GM19438 (cell line): ENCODE measurements at regions not wholly inside any gene's neighbourhood (a gene's known extent, or its start where the extent isn't known, plus 50 kb on each side); places are given as distances from the start of the nearest gene placed in this dataset.

Experiments
- ATAC-seq: cut with Tn5 transposase; IDR thresholded peaks from one replicate; pipeline ENCODE4 v1.9.1; 2021; ENCODE audit warnings: low read depth; ENCODE audit not compliant: unreplicated experiment

GRCh38 chrX:22648281-22648680, 351.5 kb upstream of the DDX53 start:
- no peak for ATAC-seq

DNA sequence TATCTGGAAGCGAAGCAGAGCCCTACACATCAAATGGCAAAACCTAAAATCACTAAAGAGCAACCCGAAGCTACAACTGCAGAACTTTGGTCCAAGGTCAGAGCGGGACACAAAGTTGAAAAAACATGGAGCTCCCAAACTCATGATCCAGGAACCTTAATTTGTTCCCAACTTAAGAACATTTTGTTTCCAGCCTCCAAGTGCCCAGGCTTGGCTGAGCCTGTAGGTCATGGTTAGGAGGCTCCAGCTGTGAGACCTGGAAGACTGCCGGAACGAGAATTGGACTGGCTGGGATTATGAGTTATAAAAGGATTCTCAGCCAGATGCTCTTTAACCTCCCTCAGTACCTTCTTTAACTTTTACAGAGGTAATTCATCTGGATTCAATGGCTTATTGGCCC, 349.1 kb upstream of the DDX53 start:
- no peak for ATAC-seq

DNA sequence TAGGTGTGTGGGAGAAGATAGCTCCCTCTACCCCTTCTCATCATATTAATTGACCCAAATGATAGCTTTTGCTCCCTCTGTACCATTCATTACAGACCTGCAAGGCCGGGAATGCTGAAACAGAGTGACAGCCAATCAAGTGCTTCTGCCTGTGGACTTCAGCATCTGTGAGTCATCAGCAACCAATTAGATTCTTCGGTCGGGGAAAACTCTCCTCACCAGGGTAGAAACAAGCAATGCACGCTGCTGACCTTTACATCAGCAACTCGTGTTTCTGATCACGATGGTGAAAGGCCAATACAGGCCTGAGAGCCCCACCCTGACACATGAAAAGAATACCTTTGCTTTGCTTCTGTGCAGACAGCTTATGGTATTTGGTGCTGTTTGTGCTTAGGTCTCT, 347.2 kb upstream of the DDX53 start:
- ATAC-seq, result no peak

DNA sequence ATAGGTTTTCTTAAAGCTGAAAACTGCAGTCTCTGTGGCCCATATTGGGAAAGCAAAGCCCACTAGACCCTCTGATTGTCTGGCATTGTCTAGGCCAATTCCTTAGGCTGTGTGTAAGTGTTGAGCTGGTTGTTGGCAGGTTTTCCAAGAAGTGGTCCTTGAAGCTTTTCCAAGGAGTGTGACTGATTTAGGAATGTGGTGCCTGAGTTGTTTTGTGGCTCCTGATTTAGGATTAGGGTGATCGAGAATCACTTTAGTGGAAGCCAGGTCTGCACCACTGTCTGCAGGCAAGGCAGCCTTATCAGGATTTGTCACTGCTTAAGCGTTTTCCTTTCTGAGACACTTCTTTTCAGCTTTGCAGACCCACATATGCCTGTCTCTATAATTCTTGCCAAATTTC, 339.0 kb upstream of the DDX53 start:
- no peak for ATAC-seq

- no peak for ATAC-seq
Observed at GRCh38 chrX:22662776-22663175, 337.0 kb upstream of the DDX53 start.

DNA sequence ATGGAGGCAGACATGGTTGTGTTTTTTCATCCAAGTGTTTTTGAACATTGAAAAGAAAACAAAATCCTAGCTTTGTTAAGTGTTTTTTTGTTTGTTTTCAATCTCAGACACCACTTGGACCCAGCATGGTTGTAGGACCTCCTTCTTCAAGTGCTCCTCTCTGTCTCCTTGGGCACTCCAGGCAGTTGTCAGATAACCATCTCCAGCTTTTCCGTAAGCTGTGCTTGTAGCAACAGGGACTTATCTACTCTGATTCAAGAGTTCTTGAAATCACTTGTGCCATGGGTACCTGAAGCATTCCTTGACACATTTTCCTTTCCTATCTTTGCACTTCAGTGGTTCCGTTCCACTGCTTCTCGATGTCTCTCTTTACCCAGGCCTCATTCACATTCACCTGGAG, 334.9 kb upstream of the DDX53 start:
- ATAC-seq, result no peak

GRCh38 chrX:22665818-22666217, 333.9 kb upstream of the DDX53 start:
- ATAC-seq, result no peak

DNA sequence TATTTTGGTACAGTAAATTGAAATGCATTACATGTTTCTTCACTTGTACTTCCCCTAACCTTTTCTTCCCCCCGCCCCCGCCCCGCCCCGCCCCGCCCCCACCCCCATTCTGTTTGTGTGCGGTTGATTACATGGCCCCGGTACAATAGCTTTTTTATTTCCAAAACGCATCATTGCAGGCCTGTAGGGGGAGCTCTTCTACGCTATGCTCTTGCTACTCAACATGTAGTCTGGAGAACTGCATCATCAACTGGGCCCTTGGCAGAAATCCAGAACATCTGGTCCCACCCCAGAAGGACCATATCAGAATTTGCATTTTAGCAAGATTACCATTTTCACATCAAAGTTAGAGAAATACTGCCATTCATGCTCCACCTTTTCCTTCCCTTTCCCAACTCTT, 333.3 kb upstream of the DDX53 start:
- ATAC-seq, result no peak

DNA sequence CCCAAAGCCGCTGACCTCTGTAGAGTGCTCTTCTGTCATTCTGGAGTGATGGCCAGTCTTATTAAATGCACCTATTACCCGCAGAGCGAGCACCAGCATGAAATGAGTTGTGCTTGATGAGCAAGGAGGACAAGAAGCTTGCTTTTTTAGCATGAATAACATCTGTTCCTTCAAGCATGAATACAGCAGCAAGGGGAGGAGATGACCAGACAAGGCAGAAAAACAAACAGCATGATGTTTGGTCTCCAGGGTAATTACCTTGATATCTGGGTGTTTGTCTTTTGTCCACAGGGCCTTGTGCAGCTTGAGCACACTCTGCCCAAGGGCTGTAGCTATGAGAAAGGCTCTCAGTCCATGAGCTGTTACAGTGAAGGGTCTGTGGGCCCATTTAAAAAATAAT, 324.8 kb upstream of the DDX53 start:
- no peak for ATAC-seq

DNA sequence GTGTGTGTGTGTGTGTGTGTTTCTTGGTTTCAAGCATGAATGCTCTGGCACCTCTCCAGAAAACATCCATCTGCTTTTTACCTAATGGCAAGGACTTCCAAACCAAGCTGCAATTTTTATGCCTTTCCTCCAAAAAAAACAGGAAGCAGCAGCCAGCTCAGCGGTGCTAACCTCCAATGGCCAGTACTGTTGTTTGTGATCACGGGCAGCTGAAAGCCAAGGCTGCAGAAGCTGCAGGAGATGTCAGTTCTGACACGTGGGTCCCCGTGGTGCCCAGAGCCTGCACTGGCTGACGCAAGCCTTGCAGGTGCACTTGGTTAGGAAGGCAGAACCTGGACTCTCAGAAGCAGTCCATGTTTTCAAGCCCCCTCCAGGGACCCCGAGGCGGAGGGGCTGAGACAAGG, 313.6 kb upstream of the DDX53 start:
- no peak for ATAC-seq

DNA sequence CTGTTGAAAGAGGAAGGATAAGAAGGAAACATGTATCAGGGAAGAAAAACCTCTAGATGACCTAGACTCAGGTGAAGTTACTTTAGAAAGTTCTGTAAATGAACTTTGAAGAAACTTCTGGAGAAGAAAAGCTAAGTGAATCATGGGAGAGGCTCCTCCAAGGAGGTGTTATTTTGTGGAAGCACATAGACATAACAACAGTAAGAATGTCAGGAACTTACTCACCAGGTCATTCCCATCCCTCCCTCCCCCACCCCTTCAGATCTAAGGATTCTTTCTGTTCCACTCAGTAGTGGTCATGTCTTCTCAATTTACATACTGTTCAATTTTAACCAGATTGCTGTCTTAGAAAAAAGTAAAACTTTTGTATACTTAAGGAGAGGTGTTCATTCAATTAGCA, 310.5 kb upstream of the DDX53 start:
- ATAC-seq, result no peak

DNA sequence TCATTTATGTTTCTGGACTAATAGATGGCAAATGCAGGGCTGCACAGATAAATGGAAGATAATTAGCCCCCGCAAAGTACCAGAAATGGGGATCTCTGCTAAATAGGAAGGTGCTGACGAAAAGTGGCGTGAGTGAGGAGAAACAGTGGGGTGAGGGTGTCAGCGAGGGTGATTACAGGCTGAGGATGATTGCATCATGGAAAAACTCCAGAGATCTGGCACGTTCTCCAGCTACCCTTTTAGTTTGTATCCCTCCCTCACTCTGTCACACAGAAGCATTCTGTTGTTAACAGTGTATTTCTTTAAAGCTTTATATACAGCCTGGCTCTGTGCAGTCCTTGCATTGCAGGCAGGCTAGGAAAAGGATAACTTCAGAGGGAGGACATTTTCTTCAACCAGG, 309.6 kb upstream of the DDX53 start:
- no peak for ATAC-seq

- ATAC-seq, result no peak
Observed at GRCh38 chrX:22691966-22692565, 307.7 kb upstream of the DDX53 start.

DNA sequence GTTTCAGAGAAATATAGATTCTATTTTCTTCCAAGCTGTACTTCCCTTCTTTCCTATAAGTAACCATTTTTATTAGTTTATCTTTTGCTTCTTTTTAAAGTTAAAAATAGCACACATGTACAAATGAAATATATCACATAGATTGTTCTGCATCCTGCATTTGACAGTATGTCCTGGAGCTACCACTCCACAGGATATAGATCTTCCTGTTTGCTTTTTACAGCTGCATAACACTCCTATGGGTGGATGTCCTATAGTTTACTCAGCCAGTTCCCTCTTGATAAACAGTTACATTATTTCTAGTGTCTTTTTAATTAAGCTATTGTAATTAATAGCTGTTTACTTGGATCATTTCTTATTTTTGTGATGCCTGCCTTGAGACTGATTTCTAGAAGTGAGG, 301.6 kb upstream of the DDX53 start:
- no peak for ATAC-seq

- ATAC-seq, result no peak
Observed at GRCh38 chrX:22699581-22700091, 300.1 kb upstream of the DDX53 start.

DNA sequence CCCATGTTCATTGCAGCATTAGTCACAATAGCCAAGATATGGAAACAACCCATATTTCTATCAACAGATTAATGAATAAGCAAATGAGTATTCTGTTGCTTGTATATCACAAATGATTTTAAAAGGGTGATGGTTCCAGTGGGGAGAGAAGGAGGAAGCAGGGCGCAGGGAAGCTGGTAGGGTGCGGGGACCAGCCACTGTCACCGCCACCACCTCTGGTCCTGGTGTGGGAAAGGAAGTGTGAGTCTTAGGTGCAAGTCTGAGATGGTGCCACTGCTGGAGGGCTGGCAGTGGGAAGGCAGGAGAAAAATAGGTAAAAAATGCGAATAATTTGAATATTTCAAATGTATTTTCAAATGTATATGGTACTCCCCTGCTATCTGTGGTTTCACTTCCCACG, 286.8 kb upstream of the DDX53 start:
- ATAC-seq, result no peak

DNA sequence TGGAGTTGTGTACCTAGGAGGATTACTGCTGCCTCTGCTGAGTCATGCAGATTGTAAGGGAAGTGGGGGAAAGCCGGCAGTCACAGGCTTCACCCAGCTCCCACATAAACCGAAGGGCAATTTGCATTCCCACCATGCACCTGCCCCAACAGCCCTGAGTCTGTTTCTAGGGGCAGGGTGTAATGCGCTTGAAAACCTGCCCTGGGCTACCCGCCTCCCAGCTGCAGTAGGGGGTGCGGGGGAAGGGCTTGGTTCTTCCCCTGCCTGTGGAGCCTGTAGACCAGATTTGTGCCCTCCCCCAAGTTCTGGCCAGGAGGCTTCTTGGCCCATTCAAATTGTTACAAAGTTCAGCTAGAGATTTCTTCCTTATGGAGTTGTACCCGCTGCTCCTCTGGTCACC, 269.2 kb upstream of the DDX53 start:
- no peak for ATAC-seq

DNA sequence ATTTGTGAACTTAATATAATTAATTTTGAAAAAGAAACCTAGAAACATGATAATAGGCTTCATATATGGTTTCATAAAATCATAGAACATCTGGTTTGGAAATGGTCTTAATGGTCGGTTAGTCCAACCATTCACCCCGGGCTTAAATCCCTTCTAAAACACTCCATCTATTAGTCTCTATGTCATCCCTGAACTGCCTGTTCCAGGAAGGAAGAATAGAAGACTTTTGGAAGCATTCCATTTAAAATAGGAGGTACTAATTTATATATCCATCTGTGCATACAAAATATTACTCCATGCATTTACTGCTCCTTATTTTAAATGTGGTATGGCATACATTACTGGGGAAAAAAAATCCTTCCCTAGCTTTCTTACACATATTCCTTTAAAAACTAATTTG, 262.2 kb upstream of the DDX53 start:
- no peak for ATAC-seq

DNA sequence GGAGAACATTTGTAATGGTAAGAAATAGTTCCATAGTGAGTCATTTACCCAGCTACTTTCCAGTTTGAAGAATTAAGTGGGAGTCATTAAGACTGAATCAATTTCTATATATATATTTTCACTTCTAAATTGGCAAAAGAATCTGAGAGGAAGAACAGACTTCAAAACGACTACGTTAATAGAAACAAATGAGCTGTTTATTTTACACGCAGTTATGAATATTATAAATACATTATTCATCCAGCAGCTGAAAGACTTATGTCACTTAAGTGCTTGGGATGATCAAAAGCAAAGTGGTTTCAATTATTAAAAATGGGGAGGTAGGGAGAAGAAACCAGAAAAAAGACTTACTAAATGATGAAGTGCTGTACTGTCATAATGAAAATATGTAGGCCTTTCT, 260.5 kb upstream of the DDX53 start:
- ATAC-seq, result no peak

DNA sequence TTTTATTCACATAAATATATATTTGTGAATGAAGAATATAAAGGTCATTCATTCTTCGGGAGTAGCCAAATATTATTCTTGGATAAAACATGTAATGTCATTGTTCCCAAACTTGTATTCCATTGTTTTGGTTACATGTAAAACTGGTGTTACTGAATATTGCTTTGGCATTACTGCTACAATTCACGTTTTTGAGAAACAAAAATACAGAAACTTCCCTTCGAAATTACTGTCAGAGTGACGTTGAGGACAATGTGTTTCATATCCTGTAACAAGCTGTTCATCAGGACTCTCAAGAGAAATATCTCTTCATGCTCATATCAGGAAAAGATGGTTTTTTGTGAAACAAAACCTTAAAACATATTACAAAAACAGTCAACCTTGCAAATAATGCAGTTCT, 258.9 kb upstream of the DDX53 start:
- ATAC-seq, result no peak

- ATAC-seq, result no peak
Observed at GRCh38 chrX:22742174-22742573, 257.6 kb upstream of the DDX53 start.

GRCh38 chrX:22746081-22746480, 253.7 kb upstream of the DDX53 start:
- no peak for ATAC-seq
